ENCODE measurements at regions not wholly inside any gene's neighbourhood (a gene's known extent, or its start where the extent isn't known, plus 50 kb on each side); places are given as distances from the start of the nearest gene placed in this dataset.

DNA sequence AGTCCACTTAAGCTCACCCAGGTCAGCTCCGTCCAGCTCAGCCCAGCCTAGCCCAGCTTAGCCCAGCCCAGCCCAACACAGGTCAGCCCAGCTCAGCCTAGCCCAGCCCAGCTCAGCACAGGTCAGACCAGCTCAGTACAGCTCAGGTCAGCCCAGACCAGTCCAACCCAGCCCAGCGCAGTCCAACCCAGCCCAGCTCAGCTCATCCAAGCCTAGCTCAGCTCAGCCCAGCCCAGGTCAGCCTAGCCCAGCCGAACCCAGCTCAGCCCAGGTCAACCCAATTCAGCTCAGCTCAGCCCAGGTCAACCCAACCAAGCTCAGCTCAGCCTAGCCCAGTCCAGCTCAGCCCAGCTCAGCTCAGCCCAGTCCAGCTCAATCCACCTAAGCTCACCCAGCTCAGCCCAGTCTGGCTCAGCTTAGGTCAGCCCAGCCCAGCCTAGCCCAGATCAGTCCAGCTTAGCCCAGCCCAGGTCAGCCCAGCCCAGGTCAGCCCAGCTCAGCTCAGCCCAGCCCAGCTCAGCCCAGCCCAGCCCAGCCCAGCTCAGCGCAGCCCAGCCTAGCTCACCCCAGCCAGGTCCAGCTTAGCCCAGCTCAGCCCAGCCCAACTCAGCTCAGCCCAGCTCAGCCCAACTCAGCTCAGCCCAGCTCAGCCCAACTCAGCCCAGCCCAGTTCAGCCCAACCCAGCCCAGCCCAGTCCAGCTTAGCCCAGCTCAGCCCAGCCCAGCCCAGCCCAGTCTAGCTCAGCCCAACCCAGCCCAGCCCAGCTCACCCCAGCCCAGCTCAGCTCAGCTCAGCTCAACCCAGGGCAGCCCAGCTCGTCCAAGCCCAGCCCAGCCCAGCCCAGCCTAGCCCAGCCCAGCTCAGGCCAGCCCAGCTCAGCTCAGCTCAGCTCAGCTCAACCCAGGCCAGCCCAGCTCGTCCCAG is 184.0 kb downstream of the TMEM121 start:
- TF ChIP-seq ZFP30 (CRISPR knock-in tag; IDR thresholded peaks at IDR 0.05) (no peak), TSHZ2 (CRISPR knock-in tag; IDR thresholded peaks at IDR 0.05) (no peak), ZC3H10 (CRISPR knock-in tag; IDR thresholded peaks at IDR 0.05) (no peak), ZNF565 (CRISPR knock-in tag; conservative IDR thresholded peaks at IDR 0.05; ENCODE audit: low read depth) (no peak), CSDC2 (CRISPR knock-in tag; IDR thresholded peaks at IDR 0.05) (no peak), ZFP3 (CRISPR knock-in tag; IDR thresholded peaks at IDR 0.05) (no peak), GLIS3 (CRISPR knock-in tag; IDR thresholded peaks at IDR 0.05) (no peak), TCF4 (CRISPR knock-in tag; IDR thresholded peaks at IDR 0.05; ENCODE audit: borderline replicate concordance) (no peak), CREB5 (CRISPR knock-in tag; IDR thresholded peaks at IDR 0.05; ENCODE audit: low read depth) (no peak), PPARA (CRISPR knock-in tag; IDR thresholded peaks at IDR 0.05; ENCODE audit: borderline replicate concordance) (no peak), ISL1 (CRISPR knock-in tag; IDR thresholded peaks at IDR 0.05) (no peak), PATZ1 (CRISPR knock-in tag; IDR thresholded peaks at IDR 0.05; ENCODE audit: borderline replicate concordance) (no peak), TOX (CRISPR knock-in tag; IDR thresholded peaks at IDR 0.05; ENCODE audit: borderline replicate concordance) (no peak)
